Panc1 (cell line): ENCODE measurements at regions not wholly inside any gene's neighbourhood (a gene's known extent, or its start where the extent isn't known, plus 50 kb on each side); places are given as distances from the start of the nearest gene placed in this dataset.

Source experiments
- CTCF ChIP-seq: fragments of 450-650 bp; IDR thresholded peaks from 2 replicates; pipeline ENCODE4 v1.5.1; 2017; ENCODE audit warnings: mild to moderate bottlenecking
- POLR2AphosphoS5 ChIP-seq: IDR thresholded peaks from 2 replicates; pipeline ENCODE4 v1.6.1; 2012; ENCODE audit warnings: mild to moderate bottlenecking, low read depth, low read length, moderate library complexity
- REST ChIP-seq, 2 experiments: IDR thresholded peaks; 2 replicates each; pipeline ENCODE4 v1.6.1; 2011 to 2012; ENCODE audit warnings: low read depth in 2 of 2, control low read depth in 1 of 2, low read length in 1 of 2, mild to moderate bottlenecking in 1 of 2, moderate library complexity in 1 of 2; ENCODE audit not compliant: insufficient read depth in 1 of 2
- SIN3A ChIP-seq: IDR thresholded peaks from 2 replicates; pipeline ENCODE4 v1.6.1; 2012; ENCODE audit warnings: low read depth, mild to moderate bottlenecking, low read length, moderate library complexity, borderline replicate concordance; ENCODE audit not compliant: insufficient read depth
- TCF7L2 ChIP-seq: IDR thresholded peaks from 2 replicates; pipeline ENCODE4 v1.6.1; 2011; ENCODE audit warnings: mild to moderate bottlenecking, low read depth, low read length, inconsistent platforms

- TF ChIP-seq CTCF (no peak), POLR2AphosphoS5 (no peak), REST (IDR thresholded peaks at IDR 0.05; ENCODE audit: insufficient read depth in 1 of 2, low read depth in 2 of 2, low read length in 1 of 2) (no peak), SIN3A (no peak), TCF7L2 (no peak)
These were observed 128.4 kb downstream of the FAM174B start for GRCh38 chr15:92527197-92527596.
